Endothelial cell (in vitro differentiated cells): ENCODE measurements at regions not wholly inside any gene's neighbourhood (a gene's known extent, or its start where the extent isn't known, plus 50 kb on each side); places are given as distances from the start of the nearest gene placed in this dataset.

ENCODE experiments used
- DNase-seq: peaks from one replicate; pipeline ENCODE4 v3.0.0; 2021; ENCODE audit warnings: low spot score
- H3K27ac Mint-ChIP-seq: one replicate; pipeline ENCODE4 v1.8.0; 2021; ENCODE audit warnings: mixed read lengths, inconsistent platforms; ENCODE audit not compliant: unreplicated experiment
- H3K27me3 Mint-ChIP-seq: one replicate; pipeline ENCODE4 v1.8.0; 2021; ENCODE audit warnings: mild to moderate bottlenecking, moderate library complexity, mixed read lengths, inconsistent platforms; ENCODE audit not compliant: unreplicated experiment
- H3K36me3 Mint-ChIP-seq: one replicate; pipeline ENCODE4 v1.8.0; 2021; ENCODE audit warnings: mild to moderate bottlenecking, low read depth, mixed read lengths, inconsistent platforms; ENCODE audit not compliant: unreplicated experiment
- H3K4me1 Mint-ChIP-seq: one replicate; pipeline ENCODE4 v1.8.0; 2021; ENCODE audit warnings: mild to moderate bottlenecking, mixed read lengths, inconsistent platforms; ENCODE audit not compliant: unreplicated experiment
- H3K4me3 Mint-ChIP-seq: one replicate; pipeline ENCODE4 v1.8.0; 2021; ENCODE audit warnings: mild to moderate bottlenecking, mixed read lengths, inconsistent platforms; ENCODE audit not compliant: unreplicated experiment
- H3K9me3 Mint-ChIP-seq: one replicate; pipeline ENCODE4 v1.8.0; 2021; ENCODE audit warnings: mixed read lengths, inconsistent platforms; ENCODE audit not compliant: unreplicated experiment
- TF ChIP-seq, protein P1 (sequence below): fragments of 200-600 bp; sonication (generic); IDR thresholded peaks from one replicate; pipeline ENCODE4 v1.5.0; 2021; ENCODE audit warnings: antibody characterized with exemption; ENCODE audit not compliant: unreplicated experiment

DNA sequence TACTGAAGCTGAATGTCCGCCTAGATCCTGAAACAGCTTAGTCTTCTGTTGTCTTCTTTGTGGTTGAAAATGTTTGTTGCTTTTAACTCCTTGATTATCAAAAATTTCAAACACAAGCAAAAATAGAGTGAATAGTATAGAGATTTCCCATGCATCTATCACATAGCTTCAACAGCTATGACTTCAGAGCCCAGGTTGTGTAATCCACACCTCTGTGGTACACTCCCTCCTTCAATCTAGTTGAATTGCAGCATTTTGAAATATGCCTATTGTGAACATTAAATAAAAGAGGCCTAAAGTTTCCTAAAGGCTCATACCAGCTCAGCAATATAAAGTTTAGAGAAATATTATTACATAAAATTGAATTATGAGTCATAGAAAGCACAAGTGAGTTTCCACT, 204.7 kb upstream of the HDAC9 start:
- Mint-ChIP-seq H3K4me3 (no peak overlapping the region), H3K9me3 (no peaks in the 10 kb centered on the region), H3K27me3 (no peaks in the 10 kb centered on the region), H3K27ac (no peak overlapping the region), H3K4me1 (no peaks in the 10 kb centered on the region), H3K36me3 (no peaks in the 10 kb centered on the region)
- DNase-seq: no peak
- TF ChIP-seq, protein P1, sequence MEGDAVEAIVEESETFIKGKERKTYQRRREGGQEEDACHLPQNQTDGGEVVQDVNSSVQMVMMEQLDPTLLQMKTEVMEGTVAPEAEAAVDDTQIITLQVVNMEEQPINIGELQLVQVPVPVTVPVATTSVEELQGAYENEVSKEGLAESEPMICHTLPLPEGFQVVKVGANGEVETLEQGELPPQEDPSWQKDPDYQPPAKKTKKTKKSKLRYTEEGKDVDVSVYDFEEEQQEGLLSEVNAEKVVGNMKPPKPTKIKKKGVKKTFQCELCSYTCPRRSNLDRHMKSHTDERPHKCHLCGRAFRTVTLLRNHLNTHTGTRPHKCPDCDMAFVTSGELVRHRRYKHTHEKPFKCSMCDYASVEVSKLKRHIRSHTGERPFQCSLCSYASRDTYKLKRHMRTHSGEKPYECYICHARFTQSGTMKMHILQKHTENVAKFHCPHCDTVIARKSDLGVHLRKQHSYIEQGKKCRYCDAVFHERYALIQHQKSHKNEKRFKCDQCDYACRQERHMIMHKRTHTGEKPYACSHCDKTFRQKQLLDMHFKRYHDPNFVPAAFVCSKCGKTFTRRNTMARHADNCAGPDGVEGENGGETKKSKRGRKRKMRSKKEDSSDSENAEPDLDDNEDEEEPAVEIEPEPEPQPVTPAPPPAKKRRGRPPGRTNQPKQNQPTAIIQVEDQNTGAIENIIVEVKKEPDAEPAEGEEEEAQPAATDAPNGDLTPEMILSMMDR: no peak

DNA sequence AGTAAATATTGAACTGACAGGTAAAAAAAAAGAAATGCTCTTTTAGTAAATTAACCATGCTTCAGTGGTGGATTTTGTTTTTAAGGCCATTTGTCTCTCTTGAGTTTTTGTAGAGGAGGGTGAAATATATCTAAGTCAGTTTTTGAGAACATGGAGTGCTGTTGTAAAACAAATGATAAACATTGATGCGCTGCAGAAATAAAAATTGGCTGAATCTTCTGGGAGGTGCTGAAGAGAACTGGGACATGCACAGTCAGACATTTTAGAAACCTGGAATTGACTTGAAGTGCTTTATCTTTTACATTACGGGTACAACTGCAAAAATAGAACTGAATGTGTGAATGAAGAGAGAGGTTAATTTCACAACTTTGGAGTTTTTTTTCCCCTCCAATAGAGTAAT, 203.0 kb upstream of the HDAC9 start:
- Mint-ChIP-seq H3K27me3 (no peaks in the 10 kb centered on the region), H3K4me1 (no peaks in the 10 kb centered on the region), H3K4me3 (no peak overlapping the region), H3K36me3 (no peaks in the 10 kb centered on the region), H3K9me3 (no peaks in the 10 kb centered on the region), H3K27ac (no peak overlapping the region)
- DNase-seq: no peak
- TF ChIP-seq, protein P1: no peak

DNA sequence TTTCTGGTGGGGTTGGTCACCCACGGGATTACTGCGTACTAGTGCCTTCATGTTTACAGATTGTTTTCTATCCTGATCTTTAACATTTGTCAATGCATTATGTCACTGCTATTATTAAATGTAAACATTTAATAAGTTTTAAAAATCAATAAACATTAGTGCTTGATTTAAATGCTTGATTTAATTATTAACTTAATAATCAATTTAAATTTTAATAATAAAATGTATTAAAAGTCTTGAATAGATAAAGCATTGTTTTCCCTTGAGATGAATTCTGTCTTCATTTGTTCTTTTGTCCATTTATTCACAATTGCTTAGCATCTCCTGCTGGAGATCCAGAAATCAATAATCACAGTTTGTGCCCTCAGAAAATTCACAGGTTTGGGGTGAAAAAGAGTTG, 201.8 kb upstream of the HDAC9 start:
- no peak for DNase-seq
- no peaks in the 10 kb centered on the region for H3K36me3 Mint-ChIP-seq
- TF ChIP-seq, protein P1: no peak
- no peaks in the 10 kb centered on the region for H3K9me3 Mint-ChIP-seq
- H3K4me3 Mint-ChIP-seq: no peak overlapping the region
- no peaks in the 10 kb centered on the region for H3K27me3 Mint-ChIP-seq
- H3K27ac Mint-ChIP-seq: no peak overlapping the region
- H3K4me1 Mint-ChIP-seq: no peaks in the 10 kb centered on the region

DNA sequence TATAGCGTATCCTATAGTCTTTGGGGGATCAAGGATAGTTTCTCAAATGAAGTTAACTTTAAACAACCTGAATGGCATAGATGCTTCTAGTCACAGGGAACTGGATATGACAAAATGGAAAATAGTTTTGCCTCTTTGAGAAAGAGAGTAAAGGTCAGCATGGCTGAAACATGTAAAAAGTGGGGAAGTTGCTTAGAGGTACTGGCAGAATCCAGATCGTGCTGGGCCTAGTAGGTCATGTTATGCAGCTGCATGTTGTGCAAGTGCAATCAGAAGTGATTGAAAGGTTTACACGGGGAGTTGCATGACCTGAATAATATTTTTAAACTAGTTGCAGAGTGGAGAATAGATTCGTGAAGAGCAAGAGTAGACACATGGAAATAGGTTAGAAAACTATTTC, 201.1 kb upstream of the HDAC9 start:
- no peaks in the 10 kb centered on the region for H3K36me3 Mint-ChIP-seq
- H3K27me3 Mint-ChIP-seq: no peaks in the 10 kb centered on the region
- H3K9me3 Mint-ChIP-seq: no peaks in the 10 kb centered on the region
- H3K4me3 Mint-ChIP-seq: no peak overlapping the region
- DNase-seq: no peak
- H3K4me1 Mint-ChIP-seq: no peaks in the 10 kb centered on the region
- H3K27ac Mint-ChIP-seq: no peak overlapping the region
- TF ChIP-seq, protein P1: no peak

DNA sequence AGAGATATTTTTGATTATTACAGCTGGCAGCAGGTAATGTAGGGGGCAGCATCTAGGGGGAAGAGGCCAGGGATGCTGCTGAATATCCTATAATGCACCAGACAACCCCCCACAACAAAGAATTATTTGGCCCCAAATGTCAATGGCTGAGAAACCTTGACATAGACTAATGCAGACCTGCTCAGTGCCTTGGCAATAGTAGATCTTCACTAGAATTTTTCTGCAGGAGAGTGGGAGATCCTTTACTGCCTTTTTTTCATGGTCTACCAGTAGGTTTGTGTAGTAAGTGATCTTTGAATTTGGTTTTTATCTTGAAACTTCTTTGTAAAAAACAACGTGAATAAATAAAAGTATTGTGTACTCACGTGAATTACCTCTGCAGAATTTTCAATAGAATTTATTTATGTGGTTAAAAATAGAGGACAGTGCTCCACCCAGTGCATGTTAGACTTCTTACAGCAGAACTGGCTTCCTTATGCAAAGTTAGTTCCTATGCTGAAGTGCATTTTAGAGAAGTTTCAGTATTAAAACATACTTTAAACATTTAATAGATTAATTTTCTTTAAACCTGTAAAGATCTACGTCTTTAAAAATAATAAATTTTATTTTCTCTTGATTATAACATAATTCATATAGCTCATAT, 199.6 kb upstream of the HDAC9 start:
- DNase-seq: no peak
- Mint-ChIP-seq H3K4me3 (no peak overlapping the region), H3K36me3 (no peaks in the 10 kb centered on the region), H3K9me3 (no peaks in the 10 kb centered on the region), H3K4me1 (no peaks in the 10 kb centered on the region), H3K27ac (no peak overlapping the region), H3K27me3 (no peaks in the 10 kb centered on the region)
- TF ChIP-seq, protein P1: no peak
